GM23338 (cell line): ENCODE measurements at regions not wholly inside any gene's neighbourhood (a gene's known extent, or its start where the extent isn't known, plus 50 kb on each side); places are given as distances from the start of the nearest gene placed in this dataset.
A peak's percentile ranks its signal among the peaks of the same experiment; 100 is the strongest.

Source experiments
- ATAC-seq: fragments of 200-7000 bp; cut with Tn5 transposase; 3 replicates; pipeline ENCODE4 v1.9.1; 2020
- DNase-seq: peaks from one replicate; pipeline ENCODE4 v3.0.0-alpha.2; 2015; ENCODE audit warnings: low spot score
- H2AFZ ChIP-seq: fragments of 200-600 bp; sonication (generic); 2 replicates; pipeline ENCODE4 v1.8.0; 2016; ENCODE audit warnings: antibody characterized with exemption, mild to moderate bottlenecking, moderate library complexity
- H3F3A ChIP-seq: fragments of 200-600 bp; sonication (generic); replicated peaks from 2 replicates; pipeline ENCODE4 v1.8.0; 2017; ENCODE audit warnings: antibody characterized with exemption, mixed run types, low read depth
- H3K27ac ChIP-seq: fragments of 200-600 bp; sonication (generic); 2 replicates; pipeline ENCODE4 v1.6.1; 2016; ENCODE audit warnings: low read depth
- H3K27me3 ChIP-seq: fragments of 200-600 bp; sonication (generic); 2 replicates; pipeline ENCODE4 v1.8.0; 2016; ENCODE audit warnings: mild to moderate bottlenecking, mixed run types, moderate library complexity; ENCODE audit not compliant: insufficient read depth
- H3K36me3 ChIP-seq: fragments of 200-600 bp; sonication (generic); 2 replicates; pipeline ENCODE4 v1.8.0; 2016; ENCODE audit warnings: mild to moderate bottlenecking; ENCODE audit not compliant: insufficient read depth
- H3K4me1 ChIP-seq: fragments of 200-600 bp; sonication (generic); 2 replicates; pipeline ENCODE4 v1.8.0; 2016; ENCODE audit warnings: mild to moderate bottlenecking, moderate library complexity; ENCODE audit not compliant: insufficient read depth
- H3K4me2 ChIP-seq: fragments of 200-600 bp; sonication (generic); 2 replicates; pipeline ENCODE4 v1.7.1; 2017; ENCODE audit warnings: mixed run types
- H3K4me3 ChIP-seq: fragments of 200-600 bp; sonication (generic); 2 replicates; pipeline ENCODE4 v1.6.1; 2016; ENCODE audit warnings: mixed run types
- H3K79me2 ChIP-seq: fragments of 200-600 bp; sonication (generic); replicated peaks from 2 replicates; pipeline ENCODE4 v1.8.0; 2017; ENCODE audit warnings: mild to moderate bottlenecking; ENCODE audit not compliant: insufficient read depth
- H3K9me2 ChIP-seq: fragments of 200-600 bp; sonication (generic); 2 replicates; pipeline ENCODE4 v1.8.0; 2017; ENCODE audit not compliant: insufficient read depth
- H4K20me1 ChIP-seq: fragments of 200-600 bp; sonication (generic); replicated peaks from 2 replicates; pipeline ENCODE4 v1.8.0; 2017; ENCODE audit warnings: mild to moderate bottlenecking; ENCODE audit not compliant: insufficient read depth
- H3K27ac Mint-ChIP-seq: 2 replicates; pipeline ENCODE4 v1.8.0; 2020; ENCODE audit warnings: inconsistent platforms, mild to moderate bottlenecking, moderate library complexity, mixed read lengths
- H3K27me3 Mint-ChIP-seq: 3 replicates; pipeline ENCODE4 v1.8.0; 2022; ENCODE audit warnings: low read depth, mild to moderate bottlenecking, moderate library complexity, mixed read lengths, inconsistent platforms; ENCODE audit not compliant: insufficient read depth, poor library complexity
- H3K36me3 Mint-ChIP-seq: 3 replicates; pipeline ENCODE4 v1.8.0; 2021; ENCODE audit warnings: low read depth, mild to moderate bottlenecking, inconsistent platforms, moderate library complexity, mixed read lengths
- H3K4me1 Mint-ChIP-seq: 3 replicates; pipeline ENCODE4 v1.8.0; 2020; ENCODE audit warnings: mild to moderate bottlenecking, inconsistent platforms, mixed read lengths
- H3K4me3 Mint-ChIP-seq: 3 replicates; pipeline ENCODE4 v1.8.0; 2021; ENCODE audit warnings: moderate library complexity, mild to moderate bottlenecking, inconsistent platforms, mixed read lengths
- H3K9me3 Mint-ChIP-seq: 3 replicates; pipeline ENCODE4 v1.8.0; 2020; ENCODE audit warnings: moderate library complexity, mild to moderate bottlenecking, inconsistent platforms, mixed read lengths
- CREB1 ChIP-seq: fragments of 250-450 bp; sonication (Bioruptor Pico); IDR thresholded peaks from 2 replicates; pipeline ENCODE4 v1.5.0; 2020; ENCODE audit warnings: low read depth, mild to moderate bottlenecking, moderate library complexity
- CTCF ChIP-seq, 2 experiments: fragments of 200-600 bp in 1 of 2; sonication (generic) in 1 of 2; conservative IDR thresholded peaks; 2 replicates each; pipeline versions ENCODE4 v1.5.1 to v1.6.1; 2016 to 2017; ENCODE audit warnings: antibody characterized with exemption in 2 of 2, low read depth in 2 of 2, mild to moderate bottlenecking in 2 of 2, moderate library complexity in 1 of 2
- ETS1 ChIP-seq: IDR thresholded peaks from 2 replicates; pipeline ENCODE4 v1.6.1; 2016; ENCODE audit warnings: antibody characterized with exemption
- EZH2 ChIP-seq: fragments of 200-600 bp; sonication (generic); IDR thresholded peaks from one replicate; pipeline ENCODE4 v1.8.0; 2017; ENCODE audit warnings: antibody characterized with exemption, mild to moderate bottlenecking, low read depth; ENCODE audit not compliant: unreplicated experiment
- EZH2phosphoT487 ChIP-seq: fragments of 200-600 bp; sonication (generic); IDR thresholded peaks from one replicate; pipeline ENCODE4 v1.8.1; 2018; ENCODE audit warnings: antibody characterized with exemption; ENCODE audit not compliant: unreplicated experiment
- JUNB ChIP-seq: IDR thresholded peaks from one replicate; pipeline ENCODE4 v1.6.1; 2016; ENCODE audit warnings: antibody characterized with exemption; ENCODE audit not compliant: unreplicated experiment
- NANOG ChIP-seq: IDR thresholded peaks from 2 replicates; pipeline ENCODE4 v1.6.1; 2016; ENCODE audit warnings: antibody characterized with exemption, borderline replicate concordance
- POLR2AphosphoS5 ChIP-seq: IDR thresholded peaks from 2 replicates; pipeline ENCODE4 v1.6.1; 2016; ENCODE audit warnings: antibody characterized with exemption, low read depth
- REST ChIP-seq: IDR thresholded peaks from one replicate; pipeline ENCODE4 v1.6.1; 2018; ENCODE audit warnings: antibody characterized with exemption; ENCODE audit not compliant: unreplicated experiment
- STAT1 ChIP-seq: IDR thresholded peaks from one replicate; pipeline ENCODE4 v1.6.1; 2016; ENCODE audit warnings: antibody characterized with exemption; ENCODE audit not compliant: unreplicated experiment
- ZNF114 ChIP-seq: fragments of 250-450 bp; sonication (Bioruptor Pico); IDR thresholded peaks from 2 replicates; pipeline ENCODE4 v1.5.0; 2020; ENCODE audit warnings: mild to moderate bottlenecking, moderate library complexity
- ZNF331 ChIP-seq: fragments of 250-450 bp; sonication (Bioruptor Pico); IDR thresholded peaks from 2 replicates; pipeline ENCODE4 v1.5.0; 2020; ENCODE audit warnings: low read depth, mild to moderate bottlenecking, moderate library complexity
- ZNF462 ChIP-seq: fragments of 250-450 bp; sonication (Bioruptor Pico); IDR thresholded peaks from 2 replicates; pipeline ENCODE4 v1.5.0; 2020; ENCODE audit warnings: mild to moderate bottlenecking, moderate library complexity

- Mint-ChIP-seq H3K36me3 (no peaks in the 10 kb centered on the region), H3K27ac (no peak overlapping the region), H3K27me3 (no peaks in the 10 kb centered on the region), H3K4me3 (no peak overlapping the region), H3K4me1 (no peaks in the 10 kb centered on the region), H3K9me3 (no peaks in the 10 kb centered on the region; the same call in 2 of the 3 replicates)
- H3K79me2 ChIP-seq, result no peaks in the 10 kb centered on the region
- H3K27me3 ChIP-seq, result no peaks in the 10 kb centered on the region
- no peak overlapping the region for H3K4me3 ChIP-seq
- no peak overlapping the region for H3K4me2 ChIP-seq
- no peaks in the 10 kb centered on the region for H3K9me2 ChIP-seq
- H3F3A ChIP-seq, result no peaks in the 10 kb centered on the region
- H4K20me1 ChIP-seq, result no peaks in the 10 kb centered on the region
- TF ChIP-seq ETS1 (no peak), ZNF462 (CRISPR knock-in tag) (no peak), REST (no peak), POLR2AphosphoS5 (no peak), EZH2 (no peak), ZNF114 (CRISPR knock-in tag) (no peak), NANOG (no peak), JUNB (no peak), STAT1 (no peak), CTCF (conservative IDR thresholded peaks at IDR 0.05; ENCODE audit: low read depth in 2 of 2) (no peak), EZH2phosphoT487 (no peak), CREB1 (no peak), ZNF331 (CRISPR knock-in tag) (no peak)
- ATAC-seq, result peak; percentile 81
- no peak overlapping the region for H3K27ac ChIP-seq
- peak; percentile 12 for DNase-seq
- peak overlapping the region; percentile 32; the same call in 1 of the 2 replicates for H2AFZ ChIP-seq
- no peaks in the 10 kb centered on the region for H3K36me3 ChIP-seq
- no peaks in the 10 kb centered on the region for H3K4me1 ChIP-seq
These were observed 68.7 kb downstream of the VSIG4 start for GRCh38 chrX:65971151-65971550.
